Neural cell (in vitro differentiated cells): ENCODE measurements at regions not wholly inside any gene's neighbourhood (a gene's known extent, or its start where the extent isn't known, plus 50 kb on each side); places are given as distances from the start of the nearest gene placed in this dataset.

Experiments
- EP300 ChIP-seq: fragments of 450-650 bp; conservative IDR thresholded peaks from 2 replicates; pipeline ENCODE4 v1.6.1; 2014; ENCODE audit warnings: antibody characterized with exemption, mild to moderate bottlenecking, moderate library complexity; ENCODE audit not compliant: poor library complexity, severe bottlenecking
- EZH2 ChIP-seq: fragments of 200-600, 300-800 bp; shearing (Covaris generic), sonication (generic); IDR thresholded peaks from 2 replicates; pipeline ENCODE4 v1.6.1; 2014; ENCODE audit warnings: antibody characterized with exemption, low read length, borderline replicate concordance, mild to moderate bottlenecking; ENCODE audit not compliant: insufficient read depth, poor library complexity, severe bottlenecking
- MXI1 ChIP-seq: fragments of 450-650 bp; conservative IDR thresholded peaks from 2 replicates; pipeline ENCODE4 v1.6.1; 2014; ENCODE audit warnings: antibody characterized with exemption, mild to moderate bottlenecking; ENCODE audit not compliant: poor library complexity, severe bottlenecking
- POLR2AphosphoS5 ChIP-seq: IDR thresholded peaks from 2 replicates; pipeline ENCODE4 v1.6.1; 2012
- RAD21 ChIP-seq: fragments of 450-650 bp; conservative IDR thresholded peaks from 2 replicates; pipeline ENCODE4 v1.6.1; 2014; ENCODE audit warnings: antibody characterized with exemption, mild to moderate bottlenecking, moderate library complexity
- SMC3 ChIP-seq: fragments of 450-650 bp; conservative IDR thresholded peaks from 2 replicates; pipeline ENCODE4 v1.6.1; 2014; ENCODE audit warnings: antibody characterized with exemption, mild to moderate bottlenecking, moderate library complexity; ENCODE audit not compliant: poor library complexity
- TAF1 ChIP-seq: IDR thresholded peaks from 2 replicates; pipeline ENCODE4 v1.6.1; 2012; ENCODE audit warnings: low read depth
- TF ChIP-seq, protein P1 (sequence below): fragments of 450-650 bp; IDR thresholded peaks from 2 replicates; pipeline ENCODE4 v1.5.1; 2014; ENCODE audit warnings: antibody characterized with exemption, mild to moderate bottlenecking, moderate library complexity; ENCODE audit not compliant: poor library complexity, severe bottlenecking
- TF ChIP-seq, protein P2 (sequence below): IDR thresholded peaks from 2 replicates; pipeline ENCODE4 v1.6.1; 2012; ENCODE audit warnings: borderline replicate concordance

DNA sequence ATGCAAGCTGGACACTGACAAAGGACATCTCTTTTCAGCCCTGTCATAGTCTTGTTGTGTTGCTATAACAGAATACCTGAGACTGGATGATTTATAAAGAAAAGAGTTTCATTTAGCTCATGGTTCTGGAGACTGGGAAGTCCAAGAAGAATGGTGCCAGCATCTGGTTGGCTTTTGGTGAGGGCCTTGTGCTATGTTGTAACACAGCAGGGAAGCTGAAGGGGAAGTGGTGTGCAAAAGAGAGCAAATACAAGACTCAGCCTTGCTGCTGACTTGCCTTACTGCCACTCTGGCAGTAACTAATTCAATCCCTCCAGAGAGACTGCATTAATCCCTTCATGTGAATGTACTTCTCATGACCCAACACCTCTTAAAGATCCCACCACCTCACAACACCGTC, 356.3 kb upstream of the PROK2 start:
- TF ChIP-seq SMC3 (no peak), EZH2 (no peak), EP300 (no peak), POLR2AphosphoS5 (no peak), RAD21 (no peak), TAF1 (no peak), MXI1 (no peak)
- TF ChIP-seq, protein P1, sequence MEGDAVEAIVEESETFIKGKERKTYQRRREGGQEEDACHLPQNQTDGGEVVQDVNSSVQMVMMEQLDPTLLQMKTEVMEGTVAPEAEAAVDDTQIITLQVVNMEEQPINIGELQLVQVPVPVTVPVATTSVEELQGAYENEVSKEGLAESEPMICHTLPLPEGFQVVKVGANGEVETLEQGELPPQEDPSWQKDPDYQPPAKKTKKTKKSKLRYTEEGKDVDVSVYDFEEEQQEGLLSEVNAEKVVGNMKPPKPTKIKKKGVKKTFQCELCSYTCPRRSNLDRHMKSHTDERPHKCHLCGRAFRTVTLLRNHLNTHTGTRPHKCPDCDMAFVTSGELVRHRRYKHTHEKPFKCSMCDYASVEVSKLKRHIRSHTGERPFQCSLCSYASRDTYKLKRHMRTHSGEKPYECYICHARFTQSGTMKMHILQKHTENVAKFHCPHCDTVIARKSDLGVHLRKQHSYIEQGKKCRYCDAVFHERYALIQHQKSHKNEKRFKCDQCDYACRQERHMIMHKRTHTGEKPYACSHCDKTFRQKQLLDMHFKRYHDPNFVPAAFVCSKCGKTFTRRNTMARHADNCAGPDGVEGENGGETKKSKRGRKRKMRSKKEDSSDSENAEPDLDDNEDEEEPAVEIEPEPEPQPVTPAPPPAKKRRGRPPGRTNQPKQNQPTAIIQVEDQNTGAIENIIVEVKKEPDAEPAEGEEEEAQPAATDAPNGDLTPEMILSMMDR, result no peak
- TF ChIP-seq, protein P2, sequence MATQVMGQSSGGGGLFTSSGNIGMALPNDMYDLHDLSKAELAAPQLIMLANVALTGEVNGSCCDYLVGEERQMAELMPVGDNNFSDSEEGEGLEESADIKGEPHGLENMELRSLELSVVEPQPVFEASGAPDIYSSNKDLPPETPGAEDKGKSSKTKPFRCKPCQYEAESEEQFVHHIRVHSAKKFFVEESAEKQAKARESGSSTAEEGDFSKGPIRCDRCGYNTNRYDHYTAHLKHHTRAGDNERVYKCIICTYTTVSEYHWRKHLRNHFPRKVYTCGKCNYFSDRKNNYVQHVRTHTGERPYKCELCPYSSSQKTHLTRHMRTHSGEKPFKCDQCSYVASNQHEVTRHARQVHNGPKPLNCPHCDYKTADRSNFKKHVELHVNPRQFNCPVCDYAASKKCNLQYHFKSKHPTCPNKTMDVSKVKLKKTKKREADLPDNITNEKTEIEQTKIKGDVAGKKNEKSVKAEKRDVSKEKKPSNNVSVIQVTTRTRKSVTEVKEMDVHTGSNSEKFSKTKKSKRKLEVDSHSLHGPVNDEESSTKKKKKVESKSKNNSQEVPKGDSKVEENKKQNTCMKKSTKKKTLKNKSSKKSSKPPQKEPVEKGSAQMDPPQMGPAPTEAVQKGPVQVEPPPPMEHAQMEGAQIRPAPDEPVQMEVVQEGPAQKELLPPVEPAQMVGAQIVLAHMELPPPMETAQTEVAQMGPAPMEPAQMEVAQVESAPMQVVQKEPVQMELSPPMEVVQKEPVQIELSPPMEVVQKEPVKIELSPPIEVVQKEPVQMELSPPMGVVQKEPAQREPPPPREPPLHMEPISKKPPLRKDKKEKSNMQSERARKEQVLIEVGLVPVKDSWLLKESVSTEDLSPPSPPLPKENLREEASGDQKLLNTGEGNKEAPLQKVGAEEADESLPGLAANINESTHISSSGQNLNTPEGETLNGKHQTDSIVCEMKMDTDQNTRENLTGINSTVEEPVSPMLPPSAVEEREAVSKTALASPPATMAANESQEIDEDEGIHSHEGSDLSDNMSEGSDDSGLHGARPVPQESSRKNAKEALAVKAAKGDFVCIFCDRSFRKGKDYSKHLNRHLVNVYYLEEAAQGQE, result no peak
